Gastrocnemius medialis (tissue), 4 donors: ENCODE measurements at regions not wholly inside any gene's neighbourhood (a gene's known extent, or its start where the extent isn't known, plus 50 kb on each side); places are given as distances from the start of the nearest gene placed in this dataset.
"Not testable (repeated sequence)": the region's sequence is repeated elsewhere in the genome, so short reads cannot be mapped to it uniquely, and the experiment has no call there.

Experiments used
- ATAC-seq, 2 donors: fragments of 150-250 bp; one replicate each; pipeline ENCODE4 v1.9.1; 2016
- DNase-seq, 2 donors: peaks; one replicate each; pipeline ENCODE4 v3.0.0-alpha.2; 2019
- H3K27ac ChIP-seq, 4 donors: fragments of 200-600 bp; sonication (generic); 1 replicate in 1 of 4; 2 replicates in 3 of 4; pipeline ENCODE4 v1.5.1; 2016 to 2018; ENCODE audit warnings: mild to moderate bottlenecking in 2 of 4, moderate library complexity in 1 of 4
- H3K27me3 ChIP-seq, 3 donors: fragments of 200-600 bp; sonication (generic) in 2 of 3; 1 replicate in 1 of 3; 2 replicates in 2 of 3; pipeline versions ENCODE4 v1.5.1 to v1.6.0; 2016 to 2019; ENCODE audit warnings: mild to moderate bottlenecking in 1 of 3, moderate library complexity in 1 of 3
- H3K36me3 ChIP-seq, 2 donors: fragments of 200-600 bp; sonication (generic) in 1 of 2; one replicate each; pipeline ENCODE4 v1.5.1; 2017 to 2018
- H3K4me1 ChIP-seq, 2 donors: fragments of 200-600 bp; sonication (generic) in 1 of 2; one replicate each; pipeline ENCODE4 v1.5.1; 2016 to 2017; ENCODE audit warnings: mild to moderate bottlenecking in 2 of 2
- H3K4me3 ChIP-seq, 4 donors: fragments of 200-600 bp; sonication (generic) in 3 of 4; 1 replicate in 1 of 4; 2 replicates in 3 of 4; pipeline ENCODE4 v1.5.1; 2016 to 2019; ENCODE audit warnings: mild to moderate bottlenecking in 2 of 4
- H3K9me3 ChIP-seq, 3 donors: fragments of 200-600 bp; sonication (generic) in 2 of 3; 1 replicate in 1 of 3; 2 replicates in 2 of 3; pipeline ENCODE4 v1.5.1; 2016 to 2019
- CTCF ChIP-seq, 5 experiments: fragments of 450-650 bp in 3 of 5; fragments of 200-600 bp in 2 of 5; sonication (generic) in 2 of 5; IDR thresholded peaks in 4 of 5; conservative IDR thresholded peaks in 1 of 5; 1 replicate in 4 of 5; 2 replicates in 1 of 5; pipeline ENCODE4 v1.5.1; 2016 to 2019; ENCODE audit warnings: antibody characterized with exemption in 5 of 5, mild to moderate bottlenecking in 3 of 5, moderate library complexity in 3 of 5
- POLR2A ChIP-seq, 2 donors: fragments of 450-650 bp; IDR thresholded peaks; one replicate each; pipeline ENCODE4 v1.6.1; 2017; ENCODE audit warnings: antibody characterized with exemption in 2 of 2, mild to moderate bottlenecking in 2 of 2, moderate library complexity in 2 of 2
- in situ Hi-C, 4 donors: fragments of 200-750 bp; cut with MboI; loops; one replicate each; pipeline versions ENCODE4 v1.15.0 to v1.8.0; 2017; ENCODE audit warnings: low sequenced_read_pairs in 4 of 4
- intact Hi-C: fragments of 100-400 bp; cut with DNase I; formaldehyde crosslinking; loops from one replicate; pipeline ENCODE4 v1.15.1; 2023; ENCODE audit warnings: low total_unique reads

- Histone ChIP-seq H3K27ac (no peak overlapping the region), H3K27me3 (no peaks in the 10 kb centered on the region), H3K9me3 (no peaks in the 10 kb centered on the region), H3K4me3 (no peak overlapping the region), H3K36me3 (no peaks in the 10 kb centered on the region), H3K4me1 (no peaks in the 10 kb centered on the region)
- in situ Hi-C loops (no loop called here), intact Hi-C loops (no loop called here)
- no peak for DNase-seq
- TF ChIP-seq CTCF (IDR thresholded peaks at IDR 0.05 in 4 of 5, conservative IDR thresholded peaks at IDR 0.05 in 1 of 5) (no peak), POLR2A (IDR thresholded peaks at IDR 0.05) (no peak)
- ATAC-seq, result no peak
Observed at GRCh38 chr6:15819226-15819625, 156.4 kb upstream of the DTNBP1 start.

GRCh38 chr6:15818491-15818890 is 155.7 kb upstream of the DTNBP1 start:
- in situ Hi-C loops (no loop called here), intact Hi-C loops (no loop called here)
- no peak for ATAC-seq

DNA sequence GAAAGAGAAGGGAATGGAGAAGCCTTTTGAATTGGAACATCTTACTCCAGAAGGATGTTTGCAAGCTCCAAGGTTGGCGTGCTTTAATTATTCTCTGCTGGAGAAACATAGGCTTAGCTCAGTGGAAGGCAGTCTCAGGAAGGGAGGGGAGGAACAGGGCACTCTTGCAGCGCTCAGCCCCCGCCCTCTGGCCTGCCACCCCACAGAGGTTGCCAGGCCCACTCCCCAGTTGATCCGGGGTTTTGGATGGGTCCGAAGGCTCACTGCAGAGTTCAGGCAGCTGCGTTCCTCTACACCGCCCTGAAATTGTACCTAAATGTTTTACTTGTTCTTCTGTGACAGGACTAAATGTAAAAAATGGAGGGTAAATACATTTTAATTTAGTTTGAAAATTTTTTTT is 155.2 kb upstream of the DTNBP1 start:
- intact Hi-C loops (no loop called here), in situ Hi-C loops (no loop called here)
- DNase-seq (no peak), ATAC-seq (no peak)
- H3K27me3 ChIP-seq, result no peaks in the 10 kb centered on the region
- H3K36me3 ChIP-seq, result no peaks in the 10 kb centered on the region
- no peak overlapping the region for H3K27ac ChIP-seq
- no peaks in the 10 kb centered on the region for H3K9me3 ChIP-seq
- no peaks in the 10 kb centered on the region for H3K4me1 ChIP-seq
- TF ChIP-seq POLR2A (IDR thresholded peaks at IDR 0.05) (no peak), CTCF (IDR thresholded peaks at IDR 0.05 in 4 of 5, conservative IDR thresholded peaks at IDR 0.05 in 1 of 5) (no peak)
- no peak overlapping the region for H3K4me3 ChIP-seq

More at GRCh38 chr6:15818491-15818890, 155.7 kb upstream of the DTNBP1 start:
- Histone ChIP-seq H3K27ac (no peak overlapping the region), H3K9me3 (no peaks in the 10 kb centered on the region), H3K4me1 (no peaks in the 10 kb centered on the region), H3K27me3 (no peaks in the 10 kb centered on the region), H3K4me3 (no peak overlapping the region), H3K36me3 (no peaks in the 10 kb centered on the region)
- DNase-seq, result no peak
- no peak for TF ChIP-seq POLR2A (IDR thresholded peaks at IDR 0.05)
- TF ChIP-seq CTCF (IDR thresholded peaks at IDR 0.05 in 4 of 5, conservative IDR thresholded peaks at IDR 0.05 in 1 of 5), result no peak

- Histone ChIP-seq H3K4me3 (no peak overlapping the region), H3K27ac (no peak overlapping the region), H3K9me3 (no peaks in the 10 kb centered on the region), H3K27me3 (no peaks in the 10 kb centered on the region), H3K36me3 (no peaks in the 10 kb centered on the region), H3K4me1 (no peaks in the 10 kb centered on the region)
- DNase-seq (no peak), ATAC-seq (no peak)
- intact Hi-C loops (no loop called here), in situ Hi-C loops (no loop called here)
- TF ChIP-seq POLR2A (IDR thresholded peaks at IDR 0.05) (no peak), CTCF (IDR thresholded peaks at IDR 0.05 in 4 of 5, conservative IDR thresholded peaks at IDR 0.05 in 1 of 5) (no peak)
Observed at GRCh38 chr6:15817100-15817499, 154.3 kb upstream of the DTNBP1 start.

- Histone ChIP-seq H3K27ac (no peak overlapping the region), H3K9me3 (no peaks in the 10 kb centered on the region), H3K27me3 (no peaks in the 10 kb centered on the region), H3K4me1 (no peaks in the 10 kb centered on the region), H3K36me3 (no peaks in the 10 kb centered on the region), H3K4me3 (no peak overlapping the region)
- DNase-seq, result no peak
- in situ Hi-C loops, result no loop called here
- no peak for ATAC-seq
- intact Hi-C loops, result no loop called here
- TF ChIP-seq CTCF (IDR thresholded peaks at IDR 0.05 in 4 of 5, conservative IDR thresholded peaks at IDR 0.05 in 1 of 5) (no peak), POLR2A (IDR thresholded peaks at IDR 0.05) (no peak)
Observed at GRCh38 chr6:15816661-15817060, 153.8 kb upstream of the DTNBP1 start.

DNA sequence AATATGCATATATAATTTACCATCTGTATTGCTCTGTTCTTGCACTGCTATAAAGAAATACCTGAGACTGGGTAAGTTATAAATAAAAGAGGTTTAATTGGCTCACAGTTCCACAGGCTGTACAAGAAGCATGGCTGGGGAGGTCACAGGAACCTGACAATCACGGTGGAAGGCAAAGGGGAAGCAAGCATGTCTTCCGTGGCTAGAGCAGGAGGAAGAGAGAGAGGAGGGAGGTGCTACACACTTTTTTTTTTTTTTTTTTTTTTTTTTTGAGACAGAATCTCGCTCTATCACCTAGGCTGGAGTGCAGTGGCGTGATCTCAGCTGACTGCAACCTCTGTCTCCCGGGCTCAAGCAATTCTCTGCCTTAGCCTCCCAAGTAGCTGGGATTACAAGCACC is 150.9 kb upstream of the DTNBP1 start:
- DNase-seq, in situ Hi-C loops, H3K27me3 ChIP-seq, intact Hi-C loops, H3K4me3 ChIP-seq, H3K9me3 ChIP-seq, H3K27ac ChIP-seq, ATAC-seq, H3K36me3 ChIP-seq, H3K4me1 ChIP-seq: not testable (repeated sequence)
